Choroid plexus epithelial cell (primary cell): ENCODE measurements at regions not wholly inside any gene's neighbourhood (a gene's known extent, or its start where the extent isn't known, plus 50 kb on each side); places are given as distances from the start of the nearest gene placed in this dataset.

Experiments used
- DNase-seq: peaks from one replicate; pipeline ENCODE4 v3.0.0-alpha.2; 2010; ENCODE audit warnings: low read depth
- H3K4me3 ChIP-seq: 2 replicates; pipeline ENCODE4 v1.5.1; 2011; ENCODE audit warnings: low read depth, mild to moderate bottlenecking, control low read depth, low read length, moderate library complexity
- CTCF ChIP-seq: conservative IDR thresholded peaks from 2 replicates; pipeline ENCODE4 v1.5.1; 2011; ENCODE audit warnings: low read depth, mild to moderate bottlenecking, control low read depth, inconsistent platforms, low read length, moderate library complexity

GRCh38 chr5:79857714-79858409 lies 133.2 kb downstream of the MTX3 start:
- TF ChIP-seq CTCF = peak; percentile 98
- peak; percentile 67 for DNase-seq
- H3K4me3 ChIP-seq = no peak overlapping the region

- H3K4me3 ChIP-seq = no peak overlapping the region
- DNase-seq = no peak
- no peak for TF ChIP-seq CTCF
Measured at GRCh38 chr5:79856456-79857055, 134.5 kb downstream of the MTX3 start.

GRCh38 chr5:79853676-79854418 lies 137.2 kb downstream of the MTX3 start:
- no peak for DNase-seq
- no peak overlapping the region for H3K4me3 ChIP-seq
- no peak for TF ChIP-seq CTCF

GRCh38 chr5:79853028-79853427 lies 138.0 kb downstream of the MTX3 start:
- no peak overlapping the region for H3K4me3 ChIP-seq
- TF ChIP-seq CTCF = no peak
- no peak for DNase-seq

GRCh38 chr5:79851391-79851863 lies 139.6 kb downstream of the MTX3 start:
- no peak overlapping the region for H3K4me3 ChIP-seq
- DNase-seq = no peak
- TF ChIP-seq CTCF = no peak

GRCh38 chr5:79850941-79851340 lies 140.1 kb downstream of the MTX3 start:
- TF ChIP-seq CTCF = no peak
- DNase-seq = no peak
- no peak overlapping the region for H3K4me3 ChIP-seq
